ENCODE measurements at regions not wholly inside any gene's neighbourhood (a gene's known extent, or its start where the extent isn't known, plus 50 kb on each side); places are given as distances from the start of the nearest gene placed in this dataset.

GRCh38 chr20:12733811-12734210, 275.0 kb upstream of the SPTLC3 start:
- TF ChIP-seq FOXM1 (IDR thresholded peaks at IDR 0.05; ENCODE audit: borderline replicate concordance, low read depth) (no peak), EP300 (IDR thresholded peaks at IDR 0.05; ENCODE audit: borderline replicate concordance) (no peak), YY1 (IDR thresholded peaks at IDR 0.05; ENCODE audit: low read depth) (no peak), EGR1 (IDR thresholded peaks at IDR 0.05) (no peak), TAF1 (IDR thresholded peaks at IDR 0.05; ENCODE audit: low read depth) (no peak), ZBTB7A (IDR thresholded peaks at IDR 0.05; ENCODE audit: low read depth) (no peak), NFIC (IDR thresholded peaks at IDR 0.05) (no peak)
- TF ChIP-seq, protein P1, sequence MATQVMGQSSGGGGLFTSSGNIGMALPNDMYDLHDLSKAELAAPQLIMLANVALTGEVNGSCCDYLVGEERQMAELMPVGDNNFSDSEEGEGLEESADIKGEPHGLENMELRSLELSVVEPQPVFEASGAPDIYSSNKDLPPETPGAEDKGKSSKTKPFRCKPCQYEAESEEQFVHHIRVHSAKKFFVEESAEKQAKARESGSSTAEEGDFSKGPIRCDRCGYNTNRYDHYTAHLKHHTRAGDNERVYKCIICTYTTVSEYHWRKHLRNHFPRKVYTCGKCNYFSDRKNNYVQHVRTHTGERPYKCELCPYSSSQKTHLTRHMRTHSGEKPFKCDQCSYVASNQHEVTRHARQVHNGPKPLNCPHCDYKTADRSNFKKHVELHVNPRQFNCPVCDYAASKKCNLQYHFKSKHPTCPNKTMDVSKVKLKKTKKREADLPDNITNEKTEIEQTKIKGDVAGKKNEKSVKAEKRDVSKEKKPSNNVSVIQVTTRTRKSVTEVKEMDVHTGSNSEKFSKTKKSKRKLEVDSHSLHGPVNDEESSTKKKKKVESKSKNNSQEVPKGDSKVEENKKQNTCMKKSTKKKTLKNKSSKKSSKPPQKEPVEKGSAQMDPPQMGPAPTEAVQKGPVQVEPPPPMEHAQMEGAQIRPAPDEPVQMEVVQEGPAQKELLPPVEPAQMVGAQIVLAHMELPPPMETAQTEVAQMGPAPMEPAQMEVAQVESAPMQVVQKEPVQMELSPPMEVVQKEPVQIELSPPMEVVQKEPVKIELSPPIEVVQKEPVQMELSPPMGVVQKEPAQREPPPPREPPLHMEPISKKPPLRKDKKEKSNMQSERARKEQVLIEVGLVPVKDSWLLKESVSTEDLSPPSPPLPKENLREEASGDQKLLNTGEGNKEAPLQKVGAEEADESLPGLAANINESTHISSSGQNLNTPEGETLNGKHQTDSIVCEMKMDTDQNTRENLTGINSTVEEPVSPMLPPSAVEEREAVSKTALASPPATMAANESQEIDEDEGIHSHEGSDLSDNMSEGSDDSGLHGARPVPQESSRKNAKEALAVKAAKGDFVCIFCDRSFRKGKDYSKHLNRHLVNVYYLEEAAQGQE (IDR thresholded peaks at IDR 0.05; ENCODE audit: low read depth): no peak

DNA sequence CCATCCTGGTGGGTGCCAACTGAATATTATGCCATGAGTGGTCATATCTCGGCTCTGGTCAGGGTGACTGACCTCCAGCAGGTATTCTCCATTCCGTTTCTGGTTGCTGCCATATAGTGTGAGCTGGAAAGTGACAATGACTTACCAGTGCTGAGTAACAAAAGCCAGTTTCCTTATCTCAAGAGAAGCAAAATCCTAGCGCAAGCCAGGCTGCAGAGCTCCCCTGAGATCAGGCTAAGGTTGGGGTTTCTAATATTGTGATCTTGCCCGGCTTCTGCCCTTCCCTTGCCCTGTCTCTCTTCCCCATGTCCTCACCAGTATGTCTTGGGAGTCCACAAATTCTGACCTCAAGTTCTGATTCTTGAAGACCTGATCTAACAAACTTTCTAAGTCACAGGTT, 271.3 kb upstream of the SPTLC3 start:
- TF ChIP-seq CREB1 (IDR thresholded peaks at IDR 0.05; ENCODE audit: low read depth) (no peak), EP300 (IDR thresholded peaks at IDR 0.05; ENCODE audit: borderline replicate concordance) (no peak)
- TF ChIP-seq, protein P2, sequence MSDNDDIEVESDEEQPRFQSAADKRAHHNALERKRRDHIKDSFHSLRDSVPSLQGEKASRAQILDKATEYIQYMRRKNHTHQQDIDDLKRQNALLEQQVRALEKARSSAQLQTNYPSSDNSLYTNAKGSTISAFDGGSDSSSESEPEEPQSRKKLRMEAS (IDR thresholded peaks at IDR 0.05): no peak

DNA sequence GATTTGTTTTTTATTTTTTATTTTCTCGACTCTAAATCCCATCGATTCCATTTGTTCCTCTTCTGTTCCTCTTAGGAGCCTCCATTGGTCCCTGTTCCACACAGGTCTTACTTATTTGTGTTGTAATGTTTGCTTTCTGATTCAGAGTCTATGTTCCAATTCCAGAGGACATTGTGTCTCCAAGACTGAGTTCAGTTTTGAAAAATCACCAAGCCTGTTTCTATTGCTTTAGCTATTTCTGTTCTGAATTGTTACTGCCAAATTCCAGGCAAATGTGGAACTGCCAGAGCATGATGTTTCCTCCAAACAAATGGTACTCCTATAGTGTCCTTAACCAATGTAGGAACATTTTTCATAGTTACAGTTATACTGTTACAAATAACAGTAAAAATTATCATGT, 270.9 kb upstream of the SPTLC3 start:
- TF ChIP-seq TEAD4 (IDR thresholded peaks at IDR 0.05) (no peak), CEBPB (IDR thresholded peaks at IDR 0.05) (no peak), TAF1 (IDR thresholded peaks at IDR 0.05; ENCODE audit: low read depth) (no peak), RAD21 (IDR thresholded peaks at IDR 0.05; ENCODE audit: low read depth) (no peak), YY1 (IDR thresholded peaks at IDR 0.05; ENCODE audit: low read depth) (no peak), USF1 (IDR thresholded peaks at IDR 0.05) (no peak)

DNA sequence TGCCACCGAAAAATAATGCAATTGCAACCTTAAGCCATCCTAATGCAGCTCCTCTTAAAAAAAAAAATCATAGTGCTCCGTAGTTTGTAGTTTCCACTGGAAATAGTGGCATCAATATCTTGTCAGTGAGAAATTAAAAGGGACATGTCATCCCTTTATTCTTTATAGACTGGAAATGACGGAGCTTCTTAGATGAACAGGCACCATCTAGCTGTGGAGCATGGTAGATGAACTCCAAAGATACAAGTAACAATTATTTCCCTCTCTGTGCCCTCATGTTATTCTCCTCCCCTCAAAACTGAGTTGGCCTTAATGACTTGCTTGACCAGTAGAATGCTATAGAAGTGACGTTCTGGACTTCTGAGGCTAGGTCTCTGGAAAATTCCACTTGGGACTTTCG, 268.1 kb upstream of the SPTLC3 start:
- TF ChIP-seq NFIC (IDR thresholded peaks at IDR 0.05) (no peak), TEAD4 (IDR thresholded peaks at IDR 0.05) (no peak), ZBTB7A (IDR thresholded peaks at IDR 0.05; ENCODE audit: low read depth) (no peak), CREB1 (IDR thresholded peaks at IDR 0.05; ENCODE audit: low read depth) (no peak), FOXM1 (IDR thresholded peaks at IDR 0.05; ENCODE audit: borderline replicate concordance, low read depth) (no peak), USF1 (IDR thresholded peaks at IDR 0.05) (no peak), TAF1 (IDR thresholded peaks at IDR 0.05; ENCODE audit: low read depth) (no peak), CEBPB (IDR thresholded peaks at IDR 0.05) (no peak)
- TF ChIP-seq, protein P1 (IDR thresholded peaks at IDR 0.05; ENCODE audit: low read depth): no peak

DNA sequence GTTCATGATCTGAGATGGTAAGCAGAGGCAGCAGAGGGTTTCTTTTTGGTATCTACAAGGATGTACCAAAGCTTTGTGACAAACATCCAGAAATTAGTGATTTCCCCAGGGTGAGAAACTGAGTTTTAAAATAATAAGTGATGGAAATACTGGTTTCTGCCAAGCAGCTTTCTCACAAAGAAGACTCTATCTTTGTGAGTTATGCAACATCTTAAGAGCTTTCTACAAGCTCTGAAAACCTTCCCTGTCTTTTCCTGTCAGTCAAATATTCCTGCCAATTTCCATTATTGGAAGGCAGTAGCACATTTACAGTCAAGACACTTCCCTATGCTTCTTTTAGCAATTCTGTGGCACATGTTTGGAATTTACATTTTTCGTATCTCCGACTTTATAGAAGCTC, 264.7 kb upstream of the SPTLC3 start:
- TF ChIP-seq, protein P1 (IDR thresholded peaks at IDR 0.05; ENCODE audit: low read depth): no peak
- TF ChIP-seq USF1 (IDR thresholded peaks at IDR 0.05): no peak
- no peak for TF ChIP-seq TEAD4 (IDR thresholded peaks at IDR 0.05)
- no peak for TF ChIP-seq TCF12 (IDR thresholded peaks at IDR 0.05; ENCODE audit: low read depth)
- TF ChIP-seq FOXM1 (IDR thresholded peaks at IDR 0.05; ENCODE audit: borderline replicate concordance, low read depth): no peak
- no peak for TF ChIP-seq EP300 (IDR thresholded peaks at IDR 0.05; ENCODE audit: borderline replicate concordance)
- no peak for TF ChIP-seq YY1 (IDR thresholded peaks at IDR 0.05; ENCODE audit: low read depth)
- no peak for TF ChIP-seq RAD21 (IDR thresholded peaks at IDR 0.05; ENCODE audit: low read depth)
- TF ChIP-seq CEBPB (IDR thresholded peaks at IDR 0.05): no peak
- no peak for TF ChIP-seq TAF1 (IDR thresholded peaks at IDR 0.05; ENCODE audit: low read depth)
- no peak for TF ChIP-seq NFIC (IDR thresholded peaks at IDR 0.05)
- no peak for TF ChIP-seq ZBTB7A (IDR thresholded peaks at IDR 0.05; ENCODE audit: low read depth)
- TF ChIP-seq EGR1 (IDR thresholded peaks at IDR 0.05): no peak
- TF ChIP-seq CREB1 (IDR thresholded peaks at IDR 0.05; ENCODE audit: low read depth): no peak
- TF ChIP-seq, protein P2 (IDR thresholded peaks at IDR 0.05): no peak

Measured in Ishikawa (cell line).